ENCODE measurements at regions not wholly inside any gene's neighbourhood (a gene's known extent, or its start where the extent isn't known, plus 50 kb on each side); places are given as distances from the start of the nearest gene placed in this dataset.
A peak's percentile ranks its signal among the peaks of the same experiment; 100 is the strongest.

- Mint-ChIP-seq H3K4me3 (peak overlapping the region; percentile 99), H3K9me3 (no peaks in the 10 kb centered on the region), H3K27me3 (ENCODE audit: low read depth, poor library complexity) (peaks cover 3% of the 10 kb centered on the region), H3K36me3 (ENCODE audit: low read depth) (no peaks in the 10 kb centered on the region), H3K27ac (peak overlapping the region; percentile 99), H3K4me1 (peaks cover 84% of the 10 kb centered on the region)
- peak; percentile 83 for DNase-seq
- no peak for TF ChIP-seq CTCF (IDR thresholded peaks at IDR 0.05)
Observed at GRCh38 chr17:77374170-77374936, 233.6 kb downstream of the SEC14L1 start.

GRCh38 chr17:77375108-77375916 lies 234.5 kb downstream of the SEC14L1 start:
- peaks cover 3% of the 10 kb centered on the region for H3K27me3 Mint-ChIP-seq (ENCODE audit: low read depth, poor library complexity)
- H3K27ac Mint-ChIP-seq: peak overlapping the region; percentile 93
- no peaks in the 10 kb centered on the region for H3K36me3 Mint-ChIP-seq (ENCODE audit: low read depth)
- DNase-seq: no peak
- peaks cover 84% of the 10 kb centered on the region for H3K4me1 Mint-ChIP-seq
- H3K9me3 Mint-ChIP-seq: no peaks in the 10 kb centered on the region
- TF ChIP-seq CTCF (IDR thresholded peaks at IDR 0.05): no peak
- H3K4me3 Mint-ChIP-seq: peak overlapping the region; percentile 99

GRCh38 chr17:77375917-77376651 lies 235.3 kb downstream of the SEC14L1 start:
- Mint-ChIP-seq H3K9me3 (no peaks in the 10 kb centered on the region), H3K36me3 (ENCODE audit: low read depth) (no peaks in the 10 kb centered on the region), H3K4me1 (peaks cover 84% of the 10 kb centered on the region), H3K27ac (peak overlapping the region; percentile 93), H3K27me3 (ENCODE audit: low read depth, poor library complexity) (peaks cover 3% of the 10 kb centered on the region), H3K4me3 (peak overlapping the region; percentile 99)
- DNase-seq: peak; percentile 57
- TF ChIP-seq CTCF (IDR thresholded peaks at IDR 0.05): no peak

- Mint-ChIP-seq H3K9me3 (no peaks in the 10 kb centered on the region), H3K36me3 (ENCODE audit: low read depth) (no peaks in the 10 kb centered on the region), H3K27me3 (ENCODE audit: low read depth, poor library complexity) (peaks cover 3% of the 10 kb centered on the region), H3K27ac (no peak overlapping the region), H3K4me1 (peaks cover 84% of the 10 kb centered on the region), H3K4me3 (peak overlapping the region; percentile 99)
- TF ChIP-seq CTCF (IDR thresholded peaks at IDR 0.05): no peak
- DNase-seq: no peak
Observed at GRCh38 chr17:77376795-77377709, 236.3 kb downstream of the SEC14L1 start.

GRCh38 chr17:77377710-77378235 lies 237.0 kb downstream of the SEC14L1 start:
- peaks cover 3% of the 10 kb centered on the region for H3K27me3 Mint-ChIP-seq (ENCODE audit: low read depth, poor library complexity)
- peak overlapping the region; percentile 28 for H3K4me3 Mint-ChIP-seq
- no peaks in the 10 kb centered on the region for H3K9me3 Mint-ChIP-seq
- no peak for TF ChIP-seq CTCF (IDR thresholded peaks at IDR 0.05)
- no peak for DNase-seq
- H3K4me1 Mint-ChIP-seq: peaks cover 87% of the 10 kb centered on the region
- no peak overlapping the region for H3K27ac Mint-ChIP-seq
- H3K36me3 Mint-ChIP-seq (ENCODE audit: low read depth): no peaks in the 10 kb centered on the region
